Ovary (tissue), 7 donors: ENCODE measurements at regions not wholly inside any gene's neighbourhood (a gene's known extent, or its start where the extent isn't known, plus 50 kb on each side); places are given as distances from the start of the nearest gene placed in this dataset.

ENCODE experiments used
- DNase-seq, 5 donors: peaks; one replicate each; pipeline ENCODE4 v3.0.0-alpha.2; 2019 to 2020
- H3K27ac ChIP-seq, 2 donors: fragments of 200-600 bp; one replicate each; pipeline versions ENCODE4 v1.5.1 to v1.8.0; 2019 to 2022
- H3K27me3 ChIP-seq: fragments of 200-600 bp; one replicate; pipeline ENCODE4 v1.8.0; 2022
- H3K36me3 ChIP-seq: fragments of 200-600 bp; sonication (generic); one replicate; pipeline ENCODE4 v1.5.1; 2019
- H3K4me1 ChIP-seq: one replicate; pipeline ENCODE4 v1.8.1; 2013; ENCODE audit warnings: mild to moderate bottlenecking, moderate library complexity; ENCODE audit not compliant: insufficient read depth
- H3K4me3 ChIP-seq: fragments of 200-600 bp; sonication (generic); one replicate; pipeline ENCODE4 v1.5.1; 2017
- H3K9me3 ChIP-seq, 2 donors: fragments of 200-600 bp in 1 of 2; sonication (generic) in 1 of 2; one replicate each; pipeline versions ENCODE4 v1.5.1 to v1.8.1; 2013 to 2019; ENCODE audit warnings: mild to moderate bottlenecking in 1 of 2, moderate library complexity in 1 of 2
- CTCF ChIP-seq, 3 donors: fragments of 450-650 bp in 2 of 3; fragments of 200-600 bp in 1 of 3; IDR thresholded peaks; one replicate each; pipeline versions ENCODE4 v1.5.1 to v1.8.0; 2016 to 2022; ENCODE audit warnings: antibody characterized with exemption in 3 of 3, mild to moderate bottlenecking in 1 of 3
- EP300 ChIP-seq: sonication (generic); formaldehyde crosslinking; IDR thresholded peaks from one replicate; pipeline ENCODE4 v1.6.1; 2017; ENCODE audit warnings: antibody characterized with exemption
- POLR2A ChIP-seq: fragments of 450-650 bp; IDR thresholded peaks from one replicate; pipeline ENCODE4 v1.6.1; 2017; ENCODE audit warnings: antibody characterized with exemption, mild to moderate bottlenecking, moderate library complexity
- WGBS, 3 donors: extraction: QIAGEN DNeasy Blood & Tissue Kit in 1 of 3; methylation state at CpG; one replicate each; pipeline versions ENCODE4 v1.1.5 to v1.1.7; 2013 to 2017; 5-methylcytosine and 5-hydroxymethylcytosine counted together
- intact Hi-C, 4 donors: fragments of 100-400 bp; cut with DNase I; formaldehyde crosslinking; loops; one replicate each; pipeline versions ENCODE4 v1.11.0 to v1.15.1; 2022 to 2023
- donor health status: DM: no; HTN: no; CAD: no; lungs with moderate emphysema.
- donor health status: DM: no; HTN: no; CAD: no.
- donor health status: Bipolar disorder and iron deficiency.
- donor health status: DM: no; HTN: no; CAD: no.
- donor health status: DM: yes; HTN: yes; CAD: no.

GRCh38 chr18:24805156-24805555 is 344.7 kb downstream of the HRH4 start:
- H3K27ac ChIP-seq, result no peak overlapping the region
- intact Hi-C loops, result no loop called here
- no peaks in the 10 kb centered on the region for H3K9me3 ChIP-seq
- DNase-seq, result no peak
- H3K4me3 ChIP-seq, result no peak overlapping the region
- no peaks in the 10 kb centered on the region for H3K36me3 ChIP-seq
- TF ChIP-seq EP300 (no peak), POLR2A (no peak)
- H3K27me3 ChIP-seq, result no peaks in the 10 kb centered on the region
- no peaks in the 10 kb centered on the region for H3K4me1 ChIP-seq
- 94 to 97% (median 94%) methylated on average over 5 of the region's 5 CpGs for WGBS, 3 donors

GRCh38 chr18:24809173-24809950 is 348.9 kb downstream of the HRH4 start:
- Histone ChIP-seq H3K27ac (no peak overlapping the region), H3K27me3 (no peaks in the 10 kb centered on the region), H3K4me3 (no peak overlapping the region), H3K36me3 (no peaks in the 10 kb centered on the region), H3K9me3 (no peaks in the 10 kb centered on the region), H3K4me1 (no peaks in the 10 kb centered on the region)
- DNase-seq, result no peak
- TF ChIP-seq EP300, result no peak
- TF ChIP-seq POLR2A, result no peak
- no peak for TF ChIP-seq CTCF (IDR thresholded peaks at IDR 0.05)
- 79 to 83% (median 81%) methylated on average over 7 of the region's 7 CpGs for WGBS, 3 donors
- intact Hi-C loops, result no loop called here

GRCh38 chr18:24810561-24811305 is 350.3 kb downstream of the HRH4 start:
- intact Hi-C loops, result no loop called here
- TF ChIP-seq CTCF (IDR thresholded peaks at IDR 0.05) (no peak), POLR2A (no peak)
- H3K9me3 ChIP-seq, result no peaks in the 10 kb centered on the region
- DNase-seq, result no peak
- H3K27me3 ChIP-seq, result no peaks in the 10 kb centered on the region
- WGBS, 3 donors, result 75 to 79% (median 75%) methylated on average over 9 of the region's 9 CpGs
- H3K27ac ChIP-seq, result no peak overlapping the region
- H3K4me1 ChIP-seq, result no peaks in the 10 kb centered on the region
- H3K4me3 ChIP-seq, result no peak overlapping the region
- no peaks in the 10 kb centered on the region for H3K36me3 ChIP-seq

GRCh38 chr18:24811950-24812681 is 351.7 kb downstream of the HRH4 start:
- Histone ChIP-seq H3K4me3 (no peak overlapping the region), H3K27me3 (no peaks in the 10 kb centered on the region), H3K9me3 (no peaks in the 10 kb centered on the region), H3K27ac (no peak overlapping the region), H3K36me3 (no peaks in the 10 kb centered on the region), H3K4me1 (no peaks in the 10 kb centered on the region)
- TF ChIP-seq POLR2A (no peak), CTCF (IDR thresholded peaks at IDR 0.05) (no peak), EP300 (no peak)
- DNase-seq, result no peak
- WGBS, 3 donors, result 54 to 84% (median 83%) methylated on average over 11 of the region's 11 CpGs
- intact Hi-C loops, result no loop called here
